GM23338 (cell line): ENCODE measurements at regions not wholly inside any gene's neighbourhood (a gene's known extent, or its start where the extent isn't known, plus 50 kb on each side); places are given as distances from the start of the nearest gene placed in this dataset.

Experiments
- ATAC-seq: fragments of 200-7000 bp; cut with Tn5 transposase; 3 replicates; pipeline ENCODE4 v1.9.1; 2020
- DNase-seq: peaks from one replicate; pipeline ENCODE4 v3.0.0-alpha.2; 2015; ENCODE audit warnings: low spot score
- H2AFZ ChIP-seq: fragments of 200-600 bp; sonication (generic); 2 replicates; pipeline ENCODE4 v1.8.0; 2016; ENCODE audit warnings: antibody characterized with exemption, mild to moderate bottlenecking, moderate library complexity
- H3F3A ChIP-seq: fragments of 200-600 bp; sonication (generic); replicated peaks from 2 replicates; pipeline ENCODE4 v1.8.0; 2017; ENCODE audit warnings: antibody characterized with exemption, mixed run types, low read depth
- H3K27ac ChIP-seq: fragments of 200-600 bp; sonication (generic); 2 replicates; pipeline ENCODE4 v1.6.1; 2016; ENCODE audit warnings: low read depth
- H3K27me3 ChIP-seq: fragments of 200-600 bp; sonication (generic); 2 replicates; pipeline ENCODE4 v1.8.0; 2016; ENCODE audit warnings: mild to moderate bottlenecking, mixed run types, moderate library complexity; ENCODE audit not compliant: insufficient read depth
- H3K36me3 ChIP-seq: fragments of 200-600 bp; sonication (generic); 2 replicates; pipeline ENCODE4 v1.8.0; 2016; ENCODE audit warnings: mild to moderate bottlenecking; ENCODE audit not compliant: insufficient read depth
- H3K4me1 ChIP-seq: fragments of 200-600 bp; sonication (generic); 2 replicates; pipeline ENCODE4 v1.8.0; 2016; ENCODE audit warnings: mild to moderate bottlenecking, moderate library complexity; ENCODE audit not compliant: insufficient read depth
- H3K4me2 ChIP-seq: fragments of 200-600 bp; sonication (generic); 2 replicates; pipeline ENCODE4 v1.7.1; 2017; ENCODE audit warnings: mixed run types
- H3K4me3 ChIP-seq: fragments of 200-600 bp; sonication (generic); 2 replicates; pipeline ENCODE4 v1.6.1; 2016; ENCODE audit warnings: mixed run types
- H3K79me2 ChIP-seq: fragments of 200-600 bp; sonication (generic); replicated peaks from 2 replicates; pipeline ENCODE4 v1.8.0; 2017; ENCODE audit warnings: mild to moderate bottlenecking; ENCODE audit not compliant: insufficient read depth
- H3K9me2 ChIP-seq: fragments of 200-600 bp; sonication (generic); 2 replicates; pipeline ENCODE4 v1.8.0; 2017; ENCODE audit not compliant: insufficient read depth
- H4K20me1 ChIP-seq: fragments of 200-600 bp; sonication (generic); replicated peaks from 2 replicates; pipeline ENCODE4 v1.8.0; 2017; ENCODE audit warnings: mild to moderate bottlenecking; ENCODE audit not compliant: insufficient read depth
- H3K27ac Mint-ChIP-seq: 2 replicates; pipeline ENCODE4 v1.8.0; 2020; ENCODE audit warnings: inconsistent platforms, mild to moderate bottlenecking, moderate library complexity, mixed read lengths
- H3K27me3 Mint-ChIP-seq: 3 replicates; pipeline ENCODE4 v1.8.0; 2022; ENCODE audit warnings: low read depth, mild to moderate bottlenecking, moderate library complexity, mixed read lengths, inconsistent platforms; ENCODE audit not compliant: insufficient read depth, poor library complexity
- H3K36me3 Mint-ChIP-seq: 3 replicates; pipeline ENCODE4 v1.8.0; 2021; ENCODE audit warnings: low read depth, mild to moderate bottlenecking, inconsistent platforms, moderate library complexity, mixed read lengths
- H3K4me1 Mint-ChIP-seq: 3 replicates; pipeline ENCODE4 v1.8.0; 2020; ENCODE audit warnings: mild to moderate bottlenecking, inconsistent platforms, mixed read lengths
- H3K4me3 Mint-ChIP-seq: 3 replicates; pipeline ENCODE4 v1.8.0; 2021; ENCODE audit warnings: moderate library complexity, mild to moderate bottlenecking, inconsistent platforms, mixed read lengths
- H3K9me3 Mint-ChIP-seq: 3 replicates; pipeline ENCODE4 v1.8.0; 2020; ENCODE audit warnings: moderate library complexity, mild to moderate bottlenecking, inconsistent platforms, mixed read lengths
- CREB1 ChIP-seq: fragments of 250-450 bp; sonication (Bioruptor Pico); IDR thresholded peaks from 2 replicates; pipeline ENCODE4 v1.5.0; 2020; ENCODE audit warnings: low read depth, mild to moderate bottlenecking, moderate library complexity
- CTCF ChIP-seq, 2 experiments: fragments of 200-600 bp in 1 of 2; sonication (generic) in 1 of 2; conservative IDR thresholded peaks; 2 replicates each; pipeline versions ENCODE4 v1.5.1 to v1.6.1; 2016 to 2017; ENCODE audit warnings: antibody characterized with exemption in 2 of 2, low read depth in 2 of 2, mild to moderate bottlenecking in 2 of 2, moderate library complexity in 1 of 2
- ETS1 ChIP-seq: IDR thresholded peaks from 2 replicates; pipeline ENCODE4 v1.6.1; 2016; ENCODE audit warnings: antibody characterized with exemption
- EZH2 ChIP-seq: fragments of 200-600 bp; sonication (generic); IDR thresholded peaks from one replicate; pipeline ENCODE4 v1.8.0; 2017; ENCODE audit warnings: antibody characterized with exemption, mild to moderate bottlenecking, low read depth; ENCODE audit not compliant: unreplicated experiment
- EZH2phosphoT487 ChIP-seq: fragments of 200-600 bp; sonication (generic); IDR thresholded peaks from one replicate; pipeline ENCODE4 v1.8.1; 2018; ENCODE audit warnings: antibody characterized with exemption; ENCODE audit not compliant: unreplicated experiment
- JUNB ChIP-seq: IDR thresholded peaks from one replicate; pipeline ENCODE4 v1.6.1; 2016; ENCODE audit warnings: antibody characterized with exemption; ENCODE audit not compliant: unreplicated experiment
- NANOG ChIP-seq: IDR thresholded peaks from 2 replicates; pipeline ENCODE4 v1.6.1; 2016; ENCODE audit warnings: antibody characterized with exemption, borderline replicate concordance
- POLR2AphosphoS5 ChIP-seq: IDR thresholded peaks from 2 replicates; pipeline ENCODE4 v1.6.1; 2016; ENCODE audit warnings: antibody characterized with exemption, low read depth
- STAT1 ChIP-seq: IDR thresholded peaks from one replicate; pipeline ENCODE4 v1.6.1; 2016; ENCODE audit warnings: antibody characterized with exemption; ENCODE audit not compliant: unreplicated experiment
- ZNF114 ChIP-seq: fragments of 250-450 bp; sonication (Bioruptor Pico); IDR thresholded peaks from 2 replicates; pipeline ENCODE4 v1.5.0; 2020; ENCODE audit warnings: mild to moderate bottlenecking, moderate library complexity
- ZNF331 ChIP-seq: fragments of 250-450 bp; sonication (Bioruptor Pico); IDR thresholded peaks from 2 replicates; pipeline ENCODE4 v1.5.0; 2020; ENCODE audit warnings: low read depth, mild to moderate bottlenecking, moderate library complexity
- TF ChIP-seq, protein P1 (sequence below): fragments of 250-450 bp; sonication (Bioruptor Pico); IDR thresholded peaks from 2 replicates; pipeline ENCODE4 v1.5.0; 2020; ENCODE audit warnings: mild to moderate bottlenecking, moderate library complexity
- TF ChIP-seq, protein P2 (sequence below): IDR thresholded peaks from one replicate; pipeline ENCODE4 v1.6.1; 2018; ENCODE audit warnings: antibody characterized with exemption; ENCODE audit not compliant: unreplicated experiment

DNA sequence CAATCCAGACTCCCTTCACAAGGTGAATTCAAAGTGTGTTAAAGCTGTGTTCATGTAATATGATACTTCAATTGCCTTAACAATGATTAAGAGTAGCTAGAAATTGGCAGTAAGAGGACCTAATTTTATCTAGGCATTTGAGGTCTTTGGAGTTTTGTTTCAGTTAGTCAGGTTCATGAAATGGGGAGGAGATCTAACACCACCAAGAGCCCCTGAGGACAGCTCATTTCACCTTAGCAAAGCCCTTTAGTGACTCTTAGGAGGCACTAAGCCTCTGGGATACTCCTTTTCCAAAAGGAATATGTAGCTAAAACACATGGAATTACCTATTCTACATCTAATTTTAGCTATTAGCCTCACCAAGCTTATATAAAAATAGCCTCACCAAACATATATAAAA is 716.5 kb upstream of the RAB6C start:
- no peaks in the 10 kb centered on the region for H3K36me3 ChIP-seq
- H3K4me2 ChIP-seq: no peak overlapping the region
- TF ChIP-seq, protein P1, sequence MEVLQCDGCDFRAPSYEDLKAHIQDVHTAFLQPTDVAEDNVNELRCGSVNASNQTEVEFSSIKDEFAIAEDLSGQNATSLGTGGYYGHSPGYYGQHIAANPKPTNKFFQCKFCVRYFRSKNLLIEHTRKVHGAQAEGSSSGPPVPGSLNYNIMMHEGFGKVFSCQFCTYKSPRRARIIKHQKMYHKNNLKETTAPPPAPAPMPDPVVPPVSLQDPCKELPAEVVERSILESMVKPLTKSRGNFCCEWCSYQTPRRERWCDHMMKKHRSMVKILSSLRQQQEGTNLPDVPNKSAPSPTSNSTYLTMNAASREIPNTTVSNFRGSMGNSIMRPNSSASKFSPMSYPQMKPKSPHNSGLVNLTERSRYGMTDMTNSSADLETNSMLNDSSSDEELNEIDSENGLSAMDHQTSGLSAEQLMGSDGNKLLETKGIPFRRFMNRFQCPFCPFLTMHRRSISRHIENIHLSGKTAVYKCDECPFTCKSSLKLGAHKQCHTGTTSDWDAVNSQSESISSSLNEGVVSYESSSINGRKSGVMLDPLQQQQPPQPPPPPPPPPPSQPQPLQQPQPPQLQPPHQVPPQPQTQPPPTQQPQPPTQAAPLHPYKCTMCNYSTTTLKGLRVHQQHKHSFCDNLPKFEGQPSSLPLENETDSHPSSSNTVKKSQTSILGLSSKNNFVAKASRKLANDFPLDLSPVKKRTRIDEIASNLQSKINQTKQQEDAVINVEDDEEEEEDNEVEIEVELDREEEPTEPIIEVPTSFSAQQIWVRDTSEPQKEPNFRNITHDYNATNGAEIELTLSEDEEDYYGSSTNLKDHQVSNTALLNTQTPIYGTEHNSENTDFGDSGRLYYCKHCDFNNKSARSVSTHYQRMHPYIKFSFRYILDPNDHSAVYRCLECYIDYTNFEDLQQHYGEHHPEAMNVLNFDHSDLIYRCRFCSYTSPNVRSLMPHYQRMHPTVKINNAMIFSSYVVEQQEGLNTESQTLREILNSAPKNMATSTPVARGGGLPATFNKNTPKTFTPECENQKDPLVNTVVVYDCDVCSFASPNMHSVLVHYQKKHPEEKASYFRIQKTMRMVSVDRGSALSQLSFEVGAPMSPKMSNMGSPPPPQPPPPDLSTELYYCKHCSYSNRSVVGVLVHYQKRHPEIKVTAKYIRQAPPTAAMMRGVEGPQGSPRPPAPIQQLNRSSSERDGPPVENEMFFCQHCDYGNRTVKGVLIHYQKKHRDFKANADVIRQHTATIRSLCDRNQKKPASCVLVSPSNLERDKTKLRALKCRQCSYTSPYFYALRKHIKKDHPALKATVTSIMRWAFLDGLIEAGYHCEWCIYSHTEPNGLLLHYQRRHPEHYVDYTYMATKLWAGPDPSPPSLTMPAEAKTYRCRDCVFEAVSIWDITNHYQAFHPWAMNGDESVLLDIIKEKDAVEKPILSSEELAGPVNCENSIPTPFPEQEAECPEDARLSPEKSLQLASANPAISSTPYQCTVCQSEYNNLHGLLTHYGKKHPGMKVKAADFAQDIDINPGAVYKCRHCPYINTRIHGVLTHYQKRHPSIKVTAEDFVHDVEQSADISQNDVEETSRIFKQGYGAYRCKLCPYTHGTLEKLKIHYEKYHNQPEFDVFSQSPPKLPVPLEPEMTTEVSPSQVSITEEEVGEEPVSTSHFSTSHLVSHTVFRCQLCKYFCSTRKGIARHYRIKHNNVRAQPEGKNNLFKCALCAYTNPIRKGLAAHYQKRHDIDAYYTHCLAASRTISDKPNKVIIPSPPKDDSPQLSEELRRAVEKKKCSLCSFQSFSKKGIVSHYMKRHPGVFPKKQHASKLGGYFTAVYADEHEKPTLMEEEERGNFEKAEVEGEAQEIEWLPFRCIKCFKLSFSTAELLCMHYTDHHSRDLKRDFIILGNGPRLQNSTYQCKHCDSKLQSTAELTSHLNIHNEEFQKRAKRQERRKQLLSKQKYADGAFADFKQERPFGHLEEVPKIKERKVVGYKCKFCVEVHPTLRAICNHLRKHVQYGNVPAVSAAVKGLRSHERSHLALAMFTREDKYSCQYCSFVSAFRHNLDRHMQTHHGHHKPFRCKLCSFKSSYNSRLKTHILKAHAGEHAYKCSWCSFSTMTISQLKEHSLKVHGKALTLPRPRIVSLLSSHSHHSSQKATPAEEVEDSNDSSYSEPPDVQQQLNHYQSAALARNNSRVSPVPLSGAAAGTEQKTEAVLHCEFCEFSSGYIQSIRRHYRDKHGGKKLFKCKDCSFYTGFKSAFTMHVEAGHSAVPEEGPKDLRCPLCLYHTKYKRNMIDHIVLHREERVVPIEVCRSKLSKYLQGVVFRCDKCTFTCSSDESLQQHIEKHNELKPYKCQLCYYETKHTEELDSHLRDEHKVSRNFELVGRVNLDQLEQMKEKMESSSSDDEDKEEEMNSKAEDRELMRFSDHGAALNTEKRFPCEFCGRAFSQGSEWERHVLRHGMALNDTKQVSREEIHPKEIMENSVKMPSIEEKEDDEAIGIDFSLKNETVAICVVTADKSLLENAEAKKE (CRISPR knock-in tag): no peak
- TF ChIP-seq POLR2AphosphoS5 (no peak), STAT1 (no peak), ZNF114 (no peak), ETS1 (no peak), EZH2phosphoT487 (no peak), ZNF331 (CRISPR knock-in tag) (no peak), JUNB (no peak), EZH2 (no peak), CTCF (conservative IDR thresholded peaks at IDR 0.05; ENCODE audit: low read depth in 2 of 2) (no peak), CREB1 (CRISPR knock-in tag) (no peak), NANOG (no peak)
- TF ChIP-seq, protein P2, sequence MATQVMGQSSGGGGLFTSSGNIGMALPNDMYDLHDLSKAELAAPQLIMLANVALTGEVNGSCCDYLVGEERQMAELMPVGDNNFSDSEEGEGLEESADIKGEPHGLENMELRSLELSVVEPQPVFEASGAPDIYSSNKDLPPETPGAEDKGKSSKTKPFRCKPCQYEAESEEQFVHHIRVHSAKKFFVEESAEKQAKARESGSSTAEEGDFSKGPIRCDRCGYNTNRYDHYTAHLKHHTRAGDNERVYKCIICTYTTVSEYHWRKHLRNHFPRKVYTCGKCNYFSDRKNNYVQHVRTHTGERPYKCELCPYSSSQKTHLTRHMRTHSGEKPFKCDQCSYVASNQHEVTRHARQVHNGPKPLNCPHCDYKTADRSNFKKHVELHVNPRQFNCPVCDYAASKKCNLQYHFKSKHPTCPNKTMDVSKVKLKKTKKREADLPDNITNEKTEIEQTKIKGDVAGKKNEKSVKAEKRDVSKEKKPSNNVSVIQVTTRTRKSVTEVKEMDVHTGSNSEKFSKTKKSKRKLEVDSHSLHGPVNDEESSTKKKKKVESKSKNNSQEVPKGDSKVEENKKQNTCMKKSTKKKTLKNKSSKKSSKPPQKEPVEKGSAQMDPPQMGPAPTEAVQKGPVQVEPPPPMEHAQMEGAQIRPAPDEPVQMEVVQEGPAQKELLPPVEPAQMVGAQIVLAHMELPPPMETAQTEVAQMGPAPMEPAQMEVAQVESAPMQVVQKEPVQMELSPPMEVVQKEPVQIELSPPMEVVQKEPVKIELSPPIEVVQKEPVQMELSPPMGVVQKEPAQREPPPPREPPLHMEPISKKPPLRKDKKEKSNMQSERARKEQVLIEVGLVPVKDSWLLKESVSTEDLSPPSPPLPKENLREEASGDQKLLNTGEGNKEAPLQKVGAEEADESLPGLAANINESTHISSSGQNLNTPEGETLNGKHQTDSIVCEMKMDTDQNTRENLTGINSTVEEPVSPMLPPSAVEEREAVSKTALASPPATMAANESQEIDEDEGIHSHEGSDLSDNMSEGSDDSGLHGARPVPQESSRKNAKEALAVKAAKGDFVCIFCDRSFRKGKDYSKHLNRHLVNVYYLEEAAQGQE: no peak
- Mint-ChIP-seq H3K27ac (no peak overlapping the region), H3K27me3 (no peaks in the 10 kb centered on the region), H3K4me3 (no peak overlapping the region), H3K36me3 (peaks cover 3% of the 10 kb centered on the region; the same call in 2 of the 3 replicates), H3K4me1 (no peaks in the 10 kb centered on the region), H3K9me3 (peaks cover 26% of the 10 kb centered on the region)
- no peaks in the 10 kb centered on the region for H3K27me3 ChIP-seq
- 0 out of 2 replicates have a peak, but pooled peaks cover 3% of the 10 kb centered on the region for H3K9me2 ChIP-seq
- ATAC-seq: no peak
- H3K27ac ChIP-seq: no peak overlapping the region
- no peak for DNase-seq
- H3K4me3 ChIP-seq: no peak overlapping the region
- no peaks in the 10 kb centered on the region for H3F3A ChIP-seq
- no peak overlapping the region for H2AFZ ChIP-seq
- H3K79me2 ChIP-seq: no peaks in the 10 kb centered on the region
- H3K4me1 ChIP-seq: no peaks in the 10 kb centered on the region
- H4K20me1 ChIP-seq: no peaks in the 10 kb centered on the region
